AG08395 (cell line): ENCODE measurements at regions not wholly inside any gene's neighbourhood (a gene's known extent, or its start where the extent isn't known, plus 50 kb on each side); places are given as distances from the start of the nearest gene placed in this dataset.
"Not testable (repeated sequence)": the region's sequence is repeated elsewhere in the genome, so short reads cannot be mapped to it uniquely, and the experiment has no call there.

Source experiments
- DNase-seq: peaks from one replicate; pipeline ENCODE4 v3.0.0; 2012; ENCODE audit warnings: mixed read lengths, low spot score

DNA sequence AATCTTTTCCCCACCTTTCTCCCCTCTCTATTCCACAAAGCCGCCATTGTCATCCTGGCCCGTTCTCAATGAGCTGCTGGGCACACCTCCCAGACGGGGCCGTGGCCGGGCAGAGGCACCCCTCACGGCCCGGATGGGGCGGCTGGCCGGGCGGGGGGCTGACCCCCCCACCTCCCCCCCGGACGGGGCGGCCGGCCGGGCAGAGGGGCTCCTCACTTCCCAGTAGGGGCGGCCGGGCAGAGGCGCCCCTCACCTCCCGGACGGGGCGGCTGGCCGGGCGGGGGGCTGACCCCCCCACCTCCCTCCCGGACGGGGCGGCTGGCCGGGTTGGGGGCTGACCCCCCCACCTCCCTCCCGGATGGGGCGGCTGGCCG lies 85.6 kb downstream of the OR2B2 start:
- DNase-seq, result not testable (repeated sequence)

DNA sequence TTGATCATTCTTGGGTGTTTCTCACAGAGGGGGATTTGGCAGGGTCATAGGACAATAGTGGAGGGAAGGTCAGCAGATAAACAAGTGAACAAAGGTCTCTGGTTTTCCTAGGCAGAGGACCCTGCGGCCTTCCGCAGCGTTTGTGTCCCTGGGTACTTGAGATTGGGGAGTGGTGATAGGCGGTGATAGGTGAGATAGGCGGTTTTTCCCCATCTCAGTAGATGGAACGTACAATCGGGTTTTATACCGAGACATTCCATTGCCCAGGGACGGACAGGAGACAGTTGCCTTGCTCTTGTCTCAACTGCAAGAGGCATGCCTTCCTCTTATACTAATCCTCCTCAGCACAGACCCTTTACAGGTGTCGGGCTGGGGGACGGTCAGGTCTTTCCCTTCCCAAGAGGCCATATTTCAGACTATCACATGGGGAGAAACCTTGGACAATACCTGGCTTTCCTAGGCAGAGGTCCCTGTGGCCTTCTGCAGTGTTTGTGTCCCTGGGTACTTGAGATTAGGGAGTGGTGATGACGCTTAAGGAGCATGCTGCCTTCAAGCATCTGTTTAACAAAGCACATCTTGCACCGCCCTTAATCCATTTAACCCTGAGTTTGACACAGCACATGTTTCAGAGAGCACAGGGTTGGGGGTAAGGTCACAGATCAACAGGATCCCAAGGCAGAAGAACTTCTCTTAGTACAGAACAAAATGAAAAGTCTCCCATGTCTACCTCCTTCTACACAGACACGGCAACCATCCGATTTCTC lies 86.2 kb downstream of the OR2B2 start:
- not testable (repeated sequence) for DNase-seq

DNA sequence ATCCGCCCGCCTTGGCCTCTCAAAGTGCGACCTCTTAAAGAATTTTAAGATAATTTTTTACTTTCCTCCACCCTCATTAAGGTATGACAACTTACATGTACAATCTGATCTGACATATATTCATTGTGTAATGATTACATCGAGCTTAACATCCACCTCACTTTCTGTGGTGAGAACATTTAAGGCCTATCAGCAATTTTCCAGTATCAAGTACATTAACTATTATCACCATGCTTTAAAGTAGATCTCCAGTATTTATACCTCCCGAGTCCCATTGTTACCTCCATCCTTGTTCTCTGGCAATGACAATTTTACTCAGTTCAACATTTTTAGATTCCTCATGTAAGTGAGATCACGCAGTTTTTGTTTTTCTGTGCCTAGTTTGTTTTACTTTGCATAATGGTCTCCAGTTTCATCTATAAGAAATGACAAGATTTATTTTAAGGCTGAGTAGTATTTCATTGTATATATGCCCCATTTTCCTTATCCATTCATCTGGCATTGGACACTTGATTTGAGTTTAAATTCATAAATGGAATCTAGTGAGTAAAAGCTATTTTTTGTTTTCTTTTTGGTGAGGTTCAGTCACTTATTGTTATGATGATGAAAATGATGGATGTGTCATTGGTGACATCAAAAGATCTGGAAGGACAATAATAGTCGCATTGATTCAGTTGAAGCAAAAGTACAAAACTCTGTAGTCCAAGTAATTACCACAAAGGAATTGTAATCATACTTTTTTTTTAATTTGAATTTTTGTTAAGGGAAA lies 87.0 kb downstream of the OR2B2 start:
- no peak for DNase-seq

DNA sequence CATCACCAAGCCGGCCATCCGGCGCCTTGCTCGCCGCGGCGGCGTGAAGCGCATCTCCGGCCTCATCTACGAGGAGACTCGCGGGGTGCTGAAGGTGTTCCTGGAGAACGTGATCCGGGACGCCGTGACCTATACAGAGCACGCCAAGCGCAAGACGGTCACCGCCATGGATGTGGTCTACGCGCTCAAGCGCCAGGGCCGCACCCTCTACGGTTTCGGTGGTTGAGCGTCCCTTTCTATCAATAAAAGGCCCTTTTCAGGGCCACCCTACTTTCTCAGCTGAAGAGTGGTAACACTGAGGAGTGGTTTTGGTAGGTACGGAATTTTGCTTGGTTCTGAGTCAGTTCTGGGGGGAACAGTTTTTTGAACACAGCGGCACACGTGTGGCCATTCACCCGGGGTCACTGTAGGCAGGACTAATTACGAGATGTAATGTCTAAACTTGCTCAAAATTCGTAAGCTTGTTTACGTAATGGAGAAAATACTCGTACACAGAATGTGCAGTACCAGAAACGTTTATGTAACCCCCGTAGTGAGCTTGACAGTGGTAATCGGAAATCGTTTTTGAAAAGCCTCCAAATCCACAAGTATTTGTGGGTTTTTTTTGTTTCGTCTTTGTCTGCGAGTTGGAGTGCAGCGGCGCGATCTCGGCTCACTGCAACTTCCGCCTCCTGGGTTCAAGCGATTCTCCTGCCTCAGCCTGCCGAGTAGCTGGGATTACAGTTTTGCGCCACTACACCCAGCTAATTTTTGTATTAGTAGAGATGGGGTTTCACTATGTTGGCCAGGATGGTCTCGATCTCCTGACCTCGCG lies 87.8 kb downstream of the OR2B2 start:
- DNase-seq, result peak; percentile 40

DNA sequence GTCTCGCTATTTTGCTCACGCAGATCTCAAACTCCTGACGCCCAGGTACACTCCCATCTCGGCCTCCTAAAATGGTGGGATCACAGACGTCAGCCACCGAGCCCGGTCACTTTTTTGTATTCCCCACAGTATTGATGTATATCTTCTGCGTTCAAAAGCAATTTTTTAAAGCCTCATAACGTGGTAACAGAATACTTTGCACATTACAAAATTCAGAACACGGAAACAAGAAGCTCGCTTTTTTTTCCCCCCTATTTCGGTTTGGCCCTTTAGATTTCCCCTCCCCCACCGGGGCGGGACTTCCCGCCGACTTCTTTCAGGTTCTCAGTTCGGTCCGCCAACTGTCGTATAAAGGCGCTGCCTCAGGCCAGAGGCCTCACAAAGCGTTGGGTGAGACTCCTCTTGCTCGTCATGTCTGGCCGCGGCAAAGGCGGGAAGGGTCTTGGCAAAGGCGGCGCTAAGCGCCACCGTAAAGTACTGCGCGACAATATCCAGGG lies 88.4 kb downstream of the OR2B2 start:
- DNase-seq, result not testable (repeated sequence)

DNA sequence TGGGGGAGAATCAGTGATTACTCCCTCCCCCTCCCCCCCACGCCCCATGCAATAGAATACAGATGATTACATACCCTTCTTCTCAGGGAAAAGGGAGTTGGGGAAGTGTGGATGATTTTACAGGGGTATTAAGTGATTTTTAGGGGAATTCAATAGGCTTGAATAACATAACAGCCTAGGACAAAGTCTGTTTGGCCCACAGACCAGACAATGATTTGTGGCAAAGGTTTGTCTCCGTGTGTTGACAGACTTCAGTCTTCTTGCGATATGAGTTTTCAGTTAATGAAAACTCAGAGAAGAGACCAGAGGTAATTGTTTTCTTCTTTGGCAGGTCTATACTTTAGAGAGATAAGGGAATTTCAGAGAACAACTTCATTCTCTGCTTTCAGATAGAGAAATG lies 95.3 kb downstream of the OR2B2 start:
- no peak for DNase-seq

DNA sequence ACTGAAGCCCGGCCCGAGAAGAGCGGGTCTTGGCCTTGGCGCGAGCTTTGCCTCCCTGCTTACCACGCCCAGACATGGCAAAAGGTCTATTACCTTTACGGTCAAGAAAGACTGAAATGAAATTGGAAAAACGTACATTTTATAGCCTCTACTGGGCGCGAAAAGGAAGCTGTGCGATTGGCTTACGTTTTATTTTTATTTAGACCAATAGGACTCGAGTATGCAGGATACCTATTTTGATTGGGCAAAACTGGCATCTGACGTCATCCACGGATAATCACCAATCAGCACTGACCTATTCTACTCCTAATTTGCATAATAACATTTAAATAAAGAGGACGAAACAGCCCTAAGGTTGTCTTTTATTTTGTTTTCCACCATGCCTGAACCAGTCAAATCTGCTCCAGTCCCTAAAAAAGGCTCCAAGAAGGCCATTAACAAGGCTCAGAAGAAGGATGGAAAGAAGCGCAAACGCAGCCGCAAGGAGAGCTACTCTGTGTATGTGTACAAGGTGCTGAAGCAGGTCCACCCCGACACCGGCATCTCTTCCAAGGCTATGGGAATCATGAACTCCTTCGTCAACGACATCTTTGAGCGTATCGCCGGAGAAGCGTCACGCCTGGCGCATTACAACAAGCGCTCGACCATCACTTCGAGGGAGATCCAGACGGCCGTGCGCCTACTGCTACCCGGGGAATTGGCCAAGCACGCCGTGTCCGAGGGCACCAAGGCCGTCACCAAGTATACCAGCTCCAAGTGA lies 97.4 kb downstream of the OR2B2 start:
- peak; percentile 87 for DNase-seq

DNA sequence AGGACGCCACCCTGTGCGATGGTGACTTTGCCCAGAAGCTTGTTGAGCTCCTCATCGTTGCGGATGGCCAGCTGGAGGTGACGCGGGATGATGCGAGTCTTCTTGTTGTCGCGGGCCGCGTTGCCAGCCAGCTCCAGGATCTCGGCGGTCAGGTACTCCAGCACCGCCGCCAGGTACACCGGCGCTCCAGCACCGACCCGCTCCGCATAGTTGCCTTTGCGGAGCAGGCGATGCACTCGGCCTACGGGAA lies 97.9 kb downstream of the OR2B2 start:
- not testable (repeated sequence) for DNase-seq

DNA sequence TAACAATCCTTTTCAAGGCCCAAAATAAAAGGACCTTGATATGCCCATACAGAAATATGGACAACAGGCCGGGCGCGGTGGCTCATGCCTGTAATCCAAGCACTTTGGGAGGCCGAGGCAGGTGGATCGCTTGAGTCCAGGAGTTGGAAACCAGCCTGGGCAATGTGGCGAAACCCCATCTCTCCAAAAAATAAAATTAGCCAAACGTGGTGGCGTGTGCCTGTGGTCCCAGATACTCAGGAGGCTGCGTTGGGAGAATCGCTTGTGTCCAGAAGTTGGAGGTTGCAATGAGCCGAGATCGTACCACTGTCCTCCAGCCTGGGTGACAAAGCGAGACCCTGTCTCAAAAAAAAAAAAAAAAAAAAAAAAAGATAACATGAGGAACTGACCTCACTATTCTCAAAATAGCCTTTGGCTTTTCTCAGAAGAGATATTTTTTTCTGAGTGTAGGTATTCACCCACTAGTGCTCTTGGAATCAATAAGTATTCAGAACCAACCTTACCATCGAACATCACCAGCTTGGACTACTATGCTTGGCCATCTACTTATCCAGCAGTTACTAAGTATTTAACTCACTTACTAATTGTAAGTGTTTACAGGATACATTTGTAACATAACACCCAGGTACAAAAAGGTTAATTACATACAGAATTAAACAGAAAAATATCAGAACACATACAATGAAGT lies 99.2 kb downstream of the OR2B2 start:
- DNase-seq, result no peak

DNA sequence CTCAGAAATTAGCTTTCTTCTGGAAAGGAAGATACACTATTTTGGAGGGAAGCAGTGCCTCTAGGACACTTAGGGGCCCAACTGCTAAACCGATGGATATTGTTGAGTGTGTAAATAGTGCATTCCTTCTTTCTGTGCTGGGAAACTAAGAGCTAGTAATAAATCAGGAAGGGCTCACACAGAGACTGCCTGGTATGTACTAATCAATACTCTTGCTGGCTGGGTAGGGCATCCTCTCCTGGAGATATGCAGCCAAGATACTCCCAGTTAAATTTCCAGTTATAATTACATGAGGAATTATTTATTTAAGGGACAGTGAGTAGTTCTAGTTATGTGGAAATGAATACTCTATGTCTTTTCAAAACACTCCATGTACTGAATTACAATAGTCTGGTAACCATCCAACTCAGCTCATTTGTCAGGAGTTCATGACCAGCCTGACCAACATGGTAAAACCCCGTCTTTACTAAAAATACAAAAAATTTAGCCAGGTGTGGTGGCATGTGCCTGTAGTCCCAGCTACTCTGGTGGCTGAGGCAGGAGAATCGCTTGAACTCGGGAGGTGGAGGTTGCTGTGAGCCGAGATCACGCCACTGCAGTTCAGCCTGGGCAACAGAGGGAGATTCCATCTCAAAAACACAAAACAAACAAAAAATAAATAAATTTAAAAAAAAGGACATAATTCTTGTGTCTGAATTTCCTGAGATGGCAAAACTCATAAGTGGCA lies 100.0 kb downstream of the OR2B2 start:
- no peak for DNase-seq

DNA sequence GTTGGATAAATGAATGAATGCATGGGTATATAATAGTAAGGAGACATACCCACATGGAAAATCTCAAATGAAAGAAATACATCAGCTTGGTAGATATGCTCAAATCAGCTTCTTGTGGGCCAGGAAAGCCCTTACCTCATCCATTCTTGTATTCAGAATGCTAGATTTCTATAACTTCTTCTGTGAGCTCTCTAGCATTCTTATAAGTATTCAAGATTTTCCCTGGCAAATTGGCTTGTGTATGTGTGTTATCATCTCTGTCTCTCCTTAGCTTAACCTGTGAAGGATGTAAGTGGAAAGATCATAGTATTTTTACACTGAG lies 100.8 kb downstream of the OR2B2 start:
- no peak for DNase-seq

DNA sequence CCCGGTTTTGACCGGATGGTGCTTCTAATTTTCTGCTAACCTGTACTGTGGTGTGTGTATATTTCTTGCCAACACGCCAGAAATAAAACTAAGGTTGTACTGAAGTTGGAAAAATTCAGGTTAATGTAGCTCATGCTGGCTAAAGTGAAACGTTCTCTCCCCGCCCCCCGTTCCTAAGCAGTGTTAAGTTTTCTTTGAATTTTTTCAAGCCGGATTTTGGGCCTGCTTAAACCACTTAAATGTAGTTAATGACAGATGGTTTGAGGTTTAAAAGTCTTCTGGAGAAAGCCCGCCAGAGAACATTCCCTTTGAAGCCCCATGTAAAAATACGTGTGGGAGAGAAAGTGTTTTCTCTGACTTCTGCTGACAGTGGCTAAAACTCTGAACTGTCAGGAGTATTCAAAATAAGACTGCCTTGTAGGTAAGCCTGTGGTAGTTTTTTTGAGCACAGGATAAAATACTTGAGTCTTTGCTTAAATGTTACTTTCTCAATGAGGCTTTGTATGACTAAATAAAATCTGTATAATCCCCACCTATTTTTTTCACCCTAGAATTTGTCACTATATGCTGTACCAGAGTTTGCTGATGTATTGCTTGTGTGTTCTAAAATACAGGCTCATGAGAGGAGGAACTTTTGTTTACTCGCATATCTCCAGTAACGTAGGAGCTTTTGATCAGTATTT lies 101.3 kb downstream of the OR2B2 start:
- DNase-seq, result no peak

DNA sequence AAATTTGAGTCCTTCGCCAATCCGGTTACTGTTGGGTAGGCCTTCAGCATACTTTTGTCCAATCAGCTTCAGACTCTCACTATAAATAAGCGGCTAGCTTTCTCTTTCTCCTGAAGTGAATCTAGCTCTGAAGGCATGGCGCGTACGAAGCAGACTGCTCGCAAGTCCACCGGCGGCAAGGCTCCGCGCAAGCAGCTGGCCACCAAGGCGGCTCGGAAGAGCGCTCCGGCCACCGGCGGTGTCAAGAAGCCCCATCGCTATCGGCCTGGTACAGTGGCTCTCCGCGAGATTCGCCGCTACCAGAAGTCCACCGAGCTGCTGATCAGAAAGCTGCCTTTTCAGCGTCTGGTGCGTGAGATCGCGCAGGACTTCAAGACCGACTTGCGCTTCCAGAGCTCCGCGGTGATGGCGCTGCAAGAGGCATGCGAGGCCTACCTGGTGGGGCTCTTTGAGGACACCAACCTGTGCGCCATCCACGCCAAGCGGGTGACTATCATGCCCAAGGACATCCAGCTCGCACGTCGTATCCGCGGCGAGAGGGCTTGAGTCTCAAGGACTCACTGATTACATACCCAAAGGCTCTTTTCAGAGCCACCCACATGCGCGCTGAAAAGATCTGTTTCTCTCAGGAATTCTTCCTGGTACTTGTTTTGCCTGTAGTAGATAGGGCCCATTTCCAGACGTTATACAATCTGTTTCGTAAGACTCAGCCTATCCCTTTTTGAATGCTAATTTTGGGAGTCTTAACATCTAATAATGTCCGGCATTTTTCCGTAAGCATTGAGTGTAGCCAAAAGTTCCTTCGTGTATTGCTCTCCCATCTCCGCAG lies 102.0 kb downstream of the OR2B2 start:
- DNase-seq, result peak; percentile 93

DNA sequence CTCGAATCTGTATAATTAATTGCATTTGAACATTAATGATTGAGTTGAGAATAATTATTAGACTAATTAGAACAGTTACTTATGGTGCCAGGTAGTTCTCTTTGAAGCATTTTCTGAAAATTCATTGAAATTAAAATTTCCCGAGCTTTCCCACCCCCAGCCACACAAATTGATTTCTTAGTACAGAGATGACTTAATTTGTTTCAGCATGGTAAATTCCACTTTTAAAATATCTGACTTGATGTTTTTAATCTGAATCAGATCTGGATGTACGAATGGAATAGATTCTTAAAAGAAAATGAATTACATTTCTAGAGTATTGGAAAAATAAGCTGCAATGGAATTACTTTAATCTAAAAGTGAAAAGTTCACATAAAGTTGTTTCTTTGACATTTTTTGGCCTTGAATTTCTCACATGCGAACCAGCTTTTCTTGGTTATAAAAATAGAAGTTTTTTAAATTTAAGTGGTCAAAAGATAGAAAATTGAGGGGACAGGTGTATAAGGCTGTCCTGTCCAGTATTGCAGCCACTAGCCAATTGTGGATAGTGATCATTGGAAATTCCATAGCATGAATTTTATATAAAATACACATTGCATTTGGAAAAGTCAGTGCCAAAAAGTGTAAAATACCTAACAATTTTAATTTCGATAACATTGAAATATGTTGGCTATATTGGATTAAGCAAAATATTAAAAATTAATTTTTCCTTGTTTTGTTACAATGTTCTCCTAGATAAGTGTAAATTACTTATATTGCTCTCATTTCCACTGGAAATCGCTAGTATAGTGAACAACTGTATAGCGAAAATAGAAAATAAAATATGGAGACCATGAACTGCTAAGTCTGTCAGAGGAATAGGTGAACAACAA lies 102.9 kb downstream of the OR2B2 start:
- no peak for DNase-seq

DNA sequence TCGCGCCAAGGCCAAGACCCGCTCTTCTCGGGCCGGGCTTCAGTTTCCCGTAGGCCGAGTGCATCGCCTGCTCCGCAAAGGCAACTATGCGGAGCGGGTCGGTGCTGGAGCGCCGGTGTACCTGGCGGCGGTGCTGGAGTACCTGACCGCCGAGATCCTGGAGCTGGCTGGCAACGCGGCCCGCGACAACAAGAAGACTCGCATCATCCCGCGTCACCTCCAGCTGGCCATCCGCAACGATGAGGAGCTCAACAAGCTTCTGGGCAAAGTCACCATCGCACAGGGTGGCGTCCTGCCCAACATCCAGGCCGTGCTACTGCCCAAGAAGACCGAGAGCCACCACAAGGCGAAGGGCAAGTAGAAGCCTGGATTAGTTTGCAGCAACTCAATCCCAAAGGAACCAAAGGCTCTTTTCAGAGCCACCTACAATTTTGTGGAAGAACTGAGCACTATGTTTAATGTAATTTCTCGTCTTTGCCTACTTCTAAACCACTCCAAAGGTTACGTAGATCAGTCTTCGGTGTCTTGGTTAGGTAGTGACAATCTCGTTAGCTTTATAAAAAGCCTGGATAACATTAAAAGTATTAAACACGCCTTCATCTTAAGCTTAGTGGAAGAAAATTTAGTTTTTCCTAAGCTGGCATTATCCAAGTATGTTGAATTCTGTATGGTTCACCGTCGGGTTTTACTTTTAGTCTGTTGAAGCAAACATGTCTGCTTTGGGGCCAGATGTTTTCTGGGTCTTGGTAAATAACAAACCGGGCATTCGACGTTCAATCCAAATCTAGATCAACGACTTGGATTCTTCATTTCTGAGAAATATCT lies 103.7 kb downstream of the OR2B2 start:
- DNase-seq, result not testable (repeated sequence)

DNA sequence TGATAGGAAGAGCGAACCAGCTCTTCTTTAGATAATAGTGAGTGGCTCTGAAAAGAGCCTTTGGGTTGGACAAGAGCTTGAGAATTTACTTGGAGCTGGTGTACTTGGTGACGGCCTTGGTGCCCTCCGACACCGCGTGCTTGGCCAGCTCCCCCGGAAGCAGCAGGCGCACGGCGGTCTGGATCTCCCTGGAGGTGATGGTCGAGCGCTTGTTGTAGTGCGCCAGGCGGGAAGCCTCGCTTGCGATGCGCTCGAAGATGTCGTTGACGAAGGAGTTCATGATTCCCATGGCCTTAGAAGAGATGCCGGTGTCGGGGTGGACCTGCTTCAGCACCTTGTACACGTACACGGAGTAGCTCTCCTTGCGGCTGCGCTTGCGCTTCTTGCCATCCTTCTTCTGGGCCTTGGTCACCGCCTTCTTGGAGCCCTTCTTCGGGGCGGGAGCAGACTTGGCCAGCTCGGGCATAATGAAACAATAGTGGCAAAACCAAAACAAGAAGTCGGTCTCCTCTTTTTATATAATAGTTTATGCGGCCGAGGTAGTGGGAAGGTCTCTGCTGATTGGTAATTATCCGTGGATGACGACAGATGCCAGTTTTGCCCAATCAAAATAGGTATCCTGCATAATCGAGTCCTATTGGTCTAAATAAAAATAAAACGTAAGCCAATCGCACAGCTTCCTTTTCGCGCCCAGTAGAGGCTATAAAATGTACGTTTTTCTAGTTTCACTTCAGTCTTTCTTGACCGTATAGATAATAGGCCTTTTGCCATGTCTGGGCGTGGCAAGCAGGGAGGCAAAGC lies 104.6 kb downstream of the OR2B2 start:
- peak; percentile 90 for DNase-seq

DNA sequence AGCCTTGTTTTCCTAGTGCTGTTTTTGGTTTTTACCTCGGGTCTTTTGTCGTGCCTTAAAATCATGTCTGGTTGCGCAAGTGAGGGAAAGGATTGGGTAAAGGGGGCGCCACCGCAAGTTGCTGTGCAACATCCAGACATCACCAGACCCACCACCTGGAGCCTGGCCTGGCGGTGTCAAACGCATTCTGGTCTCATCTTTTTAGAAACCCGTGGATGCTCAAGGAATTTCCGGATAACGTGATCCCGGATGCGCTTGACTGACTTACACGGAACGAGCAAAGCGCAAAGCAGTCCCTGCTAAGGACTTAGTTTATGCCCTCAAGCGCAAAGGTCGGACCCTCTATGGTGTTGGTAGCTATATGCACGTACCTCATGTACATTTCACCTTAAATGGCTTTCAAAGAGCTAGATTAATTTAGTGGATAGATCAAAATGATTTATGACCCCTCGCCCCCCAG lies 105.2 kb downstream of the OR2B2 start:
- peak; percentile 39 for DNase-seq
